Fibroblast of villous mesenchyme (primary cell): ENCODE measurements at regions not wholly inside any gene's neighbourhood (a gene's known extent, or its start where the extent isn't known, plus 50 kb on each side); places are given as distances from the start of the nearest gene placed in this dataset.

Source experiments
- DNase-seq: peaks from one replicate; pipeline ENCODE4 v3.0.0-alpha.2; 2010; ENCODE audit warnings: low read depth
- H3K4me3 ChIP-seq: 2 replicates; pipeline ENCODE4 v1.5.1; 2011; ENCODE audit warnings: low read depth, mild to moderate bottlenecking, low read length
- TF ChIP-seq, protein P1 (sequence below): IDR thresholded peaks from 2 replicates; pipeline ENCODE4 v1.5.1; 2012; ENCODE audit warnings: low read depth, mild to moderate bottlenecking, low read length; ENCODE audit not compliant: insufficient read depth

DNA sequence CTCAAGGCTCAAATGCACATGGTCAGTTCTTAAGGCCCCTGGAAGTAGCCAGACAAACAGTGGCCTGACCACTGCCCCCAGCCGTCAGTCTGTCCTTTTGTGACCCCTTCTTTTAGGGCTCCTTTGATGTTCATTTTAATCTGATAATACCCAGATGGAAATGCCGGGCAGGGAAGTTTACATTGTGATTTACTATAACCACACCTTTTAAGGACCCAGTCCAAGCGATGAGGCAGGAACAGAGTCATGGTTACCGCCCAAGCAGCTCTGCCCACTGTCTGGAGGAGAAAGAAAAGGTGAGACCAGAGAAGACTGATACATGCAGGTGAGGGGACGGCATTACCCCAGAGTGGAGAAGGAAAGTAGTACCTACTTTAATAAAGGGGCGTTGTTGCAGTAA, 110.6 kb downstream of the PLEKHG1 start:
- H3K4me3 ChIP-seq: no peak overlapping the region
- TF ChIP-seq, protein P1, sequence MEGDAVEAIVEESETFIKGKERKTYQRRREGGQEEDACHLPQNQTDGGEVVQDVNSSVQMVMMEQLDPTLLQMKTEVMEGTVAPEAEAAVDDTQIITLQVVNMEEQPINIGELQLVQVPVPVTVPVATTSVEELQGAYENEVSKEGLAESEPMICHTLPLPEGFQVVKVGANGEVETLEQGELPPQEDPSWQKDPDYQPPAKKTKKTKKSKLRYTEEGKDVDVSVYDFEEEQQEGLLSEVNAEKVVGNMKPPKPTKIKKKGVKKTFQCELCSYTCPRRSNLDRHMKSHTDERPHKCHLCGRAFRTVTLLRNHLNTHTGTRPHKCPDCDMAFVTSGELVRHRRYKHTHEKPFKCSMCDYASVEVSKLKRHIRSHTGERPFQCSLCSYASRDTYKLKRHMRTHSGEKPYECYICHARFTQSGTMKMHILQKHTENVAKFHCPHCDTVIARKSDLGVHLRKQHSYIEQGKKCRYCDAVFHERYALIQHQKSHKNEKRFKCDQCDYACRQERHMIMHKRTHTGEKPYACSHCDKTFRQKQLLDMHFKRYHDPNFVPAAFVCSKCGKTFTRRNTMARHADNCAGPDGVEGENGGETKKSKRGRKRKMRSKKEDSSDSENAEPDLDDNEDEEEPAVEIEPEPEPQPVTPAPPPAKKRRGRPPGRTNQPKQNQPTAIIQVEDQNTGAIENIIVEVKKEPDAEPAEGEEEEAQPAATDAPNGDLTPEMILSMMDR: no peak
- no peak for DNase-seq

DNA sequence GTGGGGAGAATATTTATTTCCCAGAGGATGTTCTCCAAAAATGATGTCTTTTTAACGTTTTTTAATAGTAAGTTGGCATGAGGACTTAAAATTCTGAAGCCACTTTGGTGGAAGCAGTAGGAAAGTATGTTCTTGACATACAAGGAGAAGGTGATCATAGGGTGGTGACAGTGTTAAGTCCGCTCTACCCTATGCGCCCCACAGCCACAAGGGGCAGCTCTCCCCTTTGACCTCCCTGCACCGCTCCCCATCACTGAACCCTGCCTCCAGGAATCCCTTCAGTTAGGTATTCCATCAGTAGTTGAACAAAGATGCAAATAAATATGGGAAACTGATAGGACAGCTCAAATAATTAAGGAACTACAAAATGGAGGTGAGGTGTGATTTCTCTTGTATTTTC, 111.4 kb downstream of the PLEKHG1 start:
- no peak overlapping the region for H3K4me3 ChIP-seq
- TF ChIP-seq, protein P1: no peak
- DNase-seq: no peak

DNA sequence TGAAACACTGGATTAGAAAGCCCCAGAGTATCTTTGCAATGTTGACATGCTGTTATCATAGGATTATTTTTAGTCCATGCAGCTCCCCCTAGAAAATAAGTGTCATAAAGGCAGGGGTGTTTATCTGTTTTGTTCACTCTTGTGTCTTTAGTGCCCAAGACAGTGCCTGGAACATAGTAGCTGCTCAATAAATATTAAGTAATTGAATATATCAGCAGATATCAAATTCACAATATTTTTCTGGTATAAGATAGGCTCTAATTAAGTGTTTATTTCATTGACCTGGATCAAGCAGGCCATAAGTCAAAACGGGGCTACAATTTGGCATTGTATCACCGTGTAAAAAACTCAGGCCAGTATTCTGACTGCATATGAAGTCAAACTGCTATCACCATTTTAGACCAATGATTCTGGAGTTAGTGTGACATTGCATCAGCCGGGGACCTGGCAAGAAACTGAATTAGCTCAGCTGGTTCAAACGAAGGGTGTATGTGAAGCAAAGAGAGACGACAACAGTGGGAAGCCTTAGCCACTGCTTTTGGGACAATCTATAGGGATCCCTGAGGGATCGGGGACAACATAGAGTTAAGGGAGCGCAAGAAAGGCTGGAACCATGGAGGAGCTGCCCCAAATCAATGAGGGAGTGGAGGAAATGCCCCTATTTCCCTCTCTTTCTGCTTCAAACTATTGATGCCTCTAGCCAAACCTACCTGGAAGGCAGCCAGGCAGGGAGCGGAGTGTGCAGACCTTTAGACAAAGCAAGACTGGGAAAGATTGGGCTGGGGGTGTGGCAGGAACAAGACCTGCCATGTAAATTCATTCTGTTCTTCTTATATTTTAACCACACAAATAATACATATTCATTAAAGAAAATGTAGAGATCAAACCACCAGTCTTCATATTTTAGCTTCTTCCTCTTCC, 112.2 kb downstream of the PLEKHG1 start:
- H3K4me3 ChIP-seq: no peak overlapping the region
- no peak for DNase-seq
- TF ChIP-seq, protein P1: no peak

DNA sequence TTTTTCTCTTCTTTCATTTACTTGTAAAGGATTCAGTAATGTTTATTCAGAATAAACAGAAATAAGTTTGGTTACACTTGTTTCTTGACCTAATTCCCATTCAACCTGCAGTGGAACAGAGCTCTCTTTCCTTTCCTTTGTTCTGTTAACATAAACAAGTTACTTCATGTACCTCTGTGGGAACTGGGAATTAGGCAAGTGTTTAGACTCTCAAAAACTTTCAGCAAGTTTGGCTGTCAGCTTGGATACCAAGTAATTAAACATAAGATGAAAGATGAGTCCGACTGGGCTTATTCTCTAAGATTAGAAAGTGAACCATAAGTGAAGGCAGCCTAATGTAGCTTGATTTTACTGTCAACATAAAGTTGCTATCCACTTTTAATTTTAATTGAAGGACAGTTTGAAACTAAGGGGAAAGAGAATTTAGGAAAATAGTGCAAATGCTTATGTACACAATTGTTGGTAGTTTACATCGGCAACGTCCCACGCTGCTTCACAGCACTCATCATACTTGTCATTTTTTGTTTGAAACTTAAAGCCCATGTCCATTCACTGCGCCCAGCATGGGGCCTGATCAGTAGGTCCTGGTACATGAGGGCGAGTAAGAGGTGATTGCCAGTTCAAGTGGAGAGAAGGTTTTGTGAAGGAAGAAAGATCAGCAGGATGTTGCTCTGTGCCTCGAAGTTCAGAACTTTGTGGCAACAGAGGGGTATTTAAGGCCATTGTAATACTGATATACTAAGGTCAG, 113.0 kb downstream of the PLEKHG1 start:
- TF ChIP-seq, protein P1: no peak
- no peak for DNase-seq
- no peak overlapping the region for H3K4me3 ChIP-seq

DNA sequence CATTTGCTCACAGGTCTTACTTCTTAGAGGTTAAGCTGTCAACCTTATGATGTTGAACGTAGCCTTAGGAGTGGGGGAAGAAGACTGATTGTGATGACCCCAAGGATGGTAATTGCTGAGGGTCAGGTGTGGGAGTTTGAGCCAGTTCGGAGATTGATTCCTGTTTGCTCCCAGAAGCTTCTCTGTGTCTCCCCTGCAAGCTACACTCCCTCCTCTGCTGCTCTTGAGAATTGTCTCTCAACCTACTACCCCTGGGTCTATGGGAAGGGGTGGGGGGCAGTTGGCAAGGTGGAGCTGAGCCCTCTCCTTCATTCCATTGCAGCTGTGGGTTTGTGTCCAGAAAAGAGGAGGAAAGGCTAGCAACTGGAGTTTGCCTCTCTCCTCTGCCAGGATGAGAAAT, 113.8 kb downstream of the PLEKHG1 start:
- DNase-seq: no peak
- H3K4me3 ChIP-seq: no peak overlapping the region

DNA sequence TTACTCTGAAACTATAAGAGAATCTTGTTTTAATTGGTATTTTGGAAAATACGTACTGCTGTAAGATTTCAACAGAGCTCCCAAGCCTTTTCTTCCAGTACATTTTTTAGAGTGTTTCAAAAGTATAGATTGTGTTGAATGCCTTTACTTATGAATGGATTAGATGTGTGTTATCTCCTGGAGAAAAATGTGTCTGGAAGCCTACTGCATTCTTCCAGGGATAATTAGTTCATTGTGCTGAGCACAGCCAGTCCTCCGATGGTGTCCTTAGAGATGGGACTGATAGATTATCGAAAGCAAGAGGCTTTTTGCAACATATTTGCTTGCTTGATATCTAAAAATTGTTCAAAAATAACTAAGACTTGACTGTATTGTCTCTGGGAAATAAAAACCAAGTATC, 114.2 kb downstream of the PLEKHG1 start:
- H3K4me3 ChIP-seq: no peak overlapping the region
- TF ChIP-seq, protein P1: no peak
- no peak for DNase-seq

More for the DNA sequence above, 113.8 kb downstream of the PLEKHG1 start:
- TF ChIP-seq, protein P1: no peak
